ENCODE measurements at regions not wholly inside any gene's neighbourhood (a gene's known extent, or its start where the extent isn't known, plus 50 kb on each side); places are given as distances from the start of the nearest gene placed in this dataset.
"Not testable (repeated sequence)": the region's sequence is repeated elsewhere in the genome, so short reads cannot be mapped to it uniquely, and the experiment has no call there.

GRCh38 chr14:41421308-41421707 is 185.4 kb upstream of the LRFN5 start:
- DNase-seq; in situ Hi-C loops (cut with HindIII; ENCODE audit: low pct_ligation_motif_present, low pct_unique_long_range_greater_than_20kb, low sequenced_read_pairs): not testable (repeated sequence)

- in situ Hi-C loops (cut with HindIII; ENCODE audit: low pct_ligation_motif_present, low pct_unique_long_range_greater_than_20kb, low sequenced_read_pairs): no loop called here
- no peak for DNase-seq
Observed at GRCh38 chr14:41419709-41420108, 187.0 kb upstream of the LRFN5 start.

GRCh38 chr14:41418851-41419250 is 187.8 kb upstream of the LRFN5 start:
- in situ Hi-C loops (cut with HindIII; ENCODE audit: low pct_ligation_motif_present, low pct_unique_long_range_greater_than_20kb, low sequenced_read_pairs): no loop called here

GRCh38 chr14:41409806-41410205 is 196.9 kb upstream of the LRFN5 start:
- in situ Hi-C loops (cut with HindIII; ENCODE audit: low pct_ligation_motif_present, low pct_unique_long_range_greater_than_20kb, low sequenced_read_pairs): no loop called here
- DNase-seq: no peak

More at GRCh38 chr14:41418851-41419250, 187.8 kb upstream of the LRFN5 start:
- no peak for DNase-seq

- in situ Hi-C loops (cut with HindIII; ENCODE audit: low pct_ligation_motif_present, low pct_unique_long_range_greater_than_20kb, low sequenced_read_pairs): no loop called here
- no peak for DNase-seq
Observed at GRCh38 chr14:41404126-41404525, 202.6 kb upstream of the LRFN5 start.

GRCh38 chr14:41403360-41403759 is 203.3 kb upstream of the LRFN5 start:
- no peak for DNase-seq
- in situ Hi-C loops (cut with HindIII; ENCODE audit: low pct_ligation_motif_present, low pct_unique_long_range_greater_than_20kb, low sequenced_read_pairs): no loop called here

GRCh38 chr14:41397926-41398325 is 208.8 kb upstream of the LRFN5 start:
- in situ Hi-C loops (cut with HindIII; ENCODE audit: low pct_ligation_motif_present, low pct_unique_long_range_greater_than_20kb, low sequenced_read_pairs): no loop called here
- DNase-seq: no peak

- in situ Hi-C loops (cut with HindIII; ENCODE audit: low pct_ligation_motif_present, low pct_unique_long_range_greater_than_20kb, low sequenced_read_pairs): no loop called here
- no peak for DNase-seq
Observed at GRCh38 chr14:41393512-41393911, 213.2 kb upstream of the LRFN5 start.

GRCh38 chr14:41392226-41392625 is 214.4 kb upstream of the LRFN5 start:
- in situ Hi-C loops (cut with HindIII; ENCODE audit: low pct_ligation_motif_present, low pct_unique_long_range_greater_than_20kb, low sequenced_read_pairs): no loop called here
- no peak for DNase-seq

GRCh38 chr14:41389355-41389754 is 217.3 kb upstream of the LRFN5 start:
- in situ Hi-C loops (cut with HindIII; ENCODE audit: low pct_ligation_motif_present, low pct_unique_long_range_greater_than_20kb, low sequenced_read_pairs): no loop called here
- DNase-seq: no peak

- in situ Hi-C loops (cut with HindIII; ENCODE audit: low pct_ligation_motif_present, low pct_unique_long_range_greater_than_20kb, low sequenced_read_pairs): no loop called here
- DNase-seq: no peak
Observed at GRCh38 chr14:41385797-41386196, 220.9 kb upstream of the LRFN5 start.

- DNase-seq: no peak
- in situ Hi-C loops (cut with HindIII; ENCODE audit: low pct_ligation_motif_present, low pct_unique_long_range_greater_than_20kb, low sequenced_read_pairs): no loop called here
Observed at GRCh38 chr14:41380017-41380416, 226.7 kb upstream of the LRFN5 start.

GRCh38 chr14:41378526-41378925 is 228.2 kb upstream of the LRFN5 start:
- DNase-seq: no peak
- in situ Hi-C loops (cut with HindIII; ENCODE audit: low pct_ligation_motif_present, low pct_unique_long_range_greater_than_20kb, low sequenced_read_pairs): no loop called here

GRCh38 chr14:41377932-41378331 is 228.7 kb upstream of the LRFN5 start:
- DNase-seq: no peak
- in situ Hi-C loops (cut with HindIII; ENCODE audit: low pct_ligation_motif_present, low pct_unique_long_range_greater_than_20kb, low sequenced_read_pairs): no loop called here

GRCh38 chr14:41374092-41374491 is 232.6 kb upstream of the LRFN5 start:
- in situ Hi-C loops (cut with HindIII; ENCODE audit: low pct_ligation_motif_present, low pct_unique_long_range_greater_than_20kb, low sequenced_read_pairs): no loop called here
- no peak for DNase-seq

GRCh38 chr14:41362139-41362538 is 244.5 kb upstream of the LRFN5 start:
- no peak for DNase-seq
- in situ Hi-C loops (cut with HindIII; ENCODE audit: low pct_ligation_motif_present, low pct_unique_long_range_greater_than_20kb, low sequenced_read_pairs): no loop called here

GRCh38 chr14:41360126-41360525 is 246.6 kb upstream of the LRFN5 start:
- no peak for DNase-seq
- in situ Hi-C loops (cut with HindIII; ENCODE audit: low pct_ligation_motif_present, low pct_unique_long_range_greater_than_20kb, low sequenced_read_pairs): no loop called here

- in situ Hi-C loops (cut with HindIII; ENCODE audit: low pct_ligation_motif_present, low pct_unique_long_range_greater_than_20kb, low sequenced_read_pairs): no loop called here
- no peak for DNase-seq
Observed at GRCh38 chr14:41355866-41356265, 250.8 kb upstream of the LRFN5 start.

- DNase-seq: no peak
- in situ Hi-C loops (cut with HindIII; ENCODE audit: low pct_ligation_motif_present, low pct_unique_long_range_greater_than_20kb, low sequenced_read_pairs): no loop called here
Observed at GRCh38 chr14:41350476-41350875, 256.2 kb upstream of the LRFN5 start.

- in situ Hi-C loops (cut with HindIII; ENCODE audit: low pct_ligation_motif_present, low pct_unique_long_range_greater_than_20kb, low sequenced_read_pairs): no loop called here
- DNase-seq: no peak
Observed at GRCh38 chr14:41349289-41349910, 257.3 kb upstream of the LRFN5 start.

- in situ Hi-C loops (cut with HindIII; ENCODE audit: low pct_ligation_motif_present, low pct_unique_long_range_greater_than_20kb, low sequenced_read_pairs): no loop called here
- no peak for DNase-seq
Observed at GRCh38 chr14:41343857-41344256, 262.8 kb upstream of the LRFN5 start.

Measured in ACHN (cell line).